Natural killer cell (primary cell): ENCODE measurements at regions not wholly inside any gene's neighbourhood (a gene's known extent, or its start where the extent isn't known, plus 50 kb on each side); places are given as distances from the start of the nearest gene placed in this dataset.

Source experiments
- ATAC-seq, 3 donors: fragments of 150-1000 bp in 2 of 3; fragments of 200-7000 bp in 1 of 3; cut with Tn5 transposase; 1 replicate in 1 of 3; 2 replicates in 2 of 3; pipeline ENCODE4 v1.10.0; 2021; ENCODE audit warnings: mild to moderate bottlenecking in 2 of 3, moderate library complexity in 2 of 3
- DNase-seq, 2 donors: peaks; one replicate each; pipeline versions ENCODE4 v3.0.0 to v3.0.0-alpha.2; 2013 to 2021; ENCODE audit warnings: mixed read lengths in 1 of 2
- H3K27ac ChIP-seq: one replicate; pipeline ENCODE4 v1.5.1; 2013; ENCODE audit warnings: mild to moderate bottlenecking, low read length
- H3K27me3 ChIP-seq: one replicate; pipeline ENCODE4 v1.6.1; 2013; ENCODE audit warnings: low read length; ENCODE audit not compliant: control insufficient read depth, insufficient read depth
- H3K36me3 ChIP-seq: one replicate; pipeline ENCODE4 v1.6.1; 2013; ENCODE audit warnings: low read length; ENCODE audit not compliant: control insufficient read depth, insufficient read depth
- H3K4me1 ChIP-seq: one replicate; pipeline ENCODE4 v1.6.1; 2013; ENCODE audit warnings: low read length; ENCODE audit not compliant: control insufficient read depth, insufficient read depth
- H3K4me3 ChIP-seq: one replicate; pipeline ENCODE4 v1.5.1; 2013; ENCODE audit warnings: low read length
- H3K9me3 ChIP-seq: one replicate; pipeline ENCODE4 v1.6.1; 2013; ENCODE audit warnings: low read length; ENCODE audit not compliant: control insufficient read depth, insufficient read depth
- H3K27ac Mint-ChIP-seq, 2 donors: one replicate each; pipeline ENCODE4 v1.8.0; 2022; ENCODE audit warnings: mild to moderate bottlenecking in 2 of 2, mixed read lengths in 2 of 2, moderate library complexity in 1 of 2
- H3K27me3 Mint-ChIP-seq, 2 donors: one replicate each; pipeline ENCODE4 v1.8.0; 2022; ENCODE audit warnings: low read depth in 2 of 2, mixed read lengths in 2 of 2
- H3K36me3 Mint-ChIP-seq: one replicate; pipeline ENCODE4 v1.8.0; 2022; ENCODE audit warnings: mixed read lengths
- H3K4me1 Mint-ChIP-seq, 2 donors: one replicate each; pipeline ENCODE4 v1.8.0; 2022; ENCODE audit warnings: mixed read lengths in 2 of 2
- H3K4me3 Mint-ChIP-seq: one replicate; pipeline ENCODE4 v1.8.0; 2022; ENCODE audit warnings: mild to moderate bottlenecking, moderate library complexity, mixed read lengths
- H3K9me3 Mint-ChIP-seq, 2 donors: one replicate each; pipeline ENCODE4 v1.8.0; 2022; ENCODE audit warnings: mixed read lengths in 2 of 2
- WGBS: methylation state at CpG from one replicate; pipeline ENCODE4 v1.1.7; 2013; ENCODE audit warnings: missing lambda C conversion rate; ENCODE audit not compliant: insufficient coverage; 5-methylcytosine and 5-hydroxymethylcytosine counted together
- intact Hi-C: fragments of 100-400 bp; cut with micrococcal nuclease; formaldehyde crosslinking; loops from one replicate; pipeline ENCODE4 v1.14.2; 2022
- TF ChIP-seq, protein P1 (sequence below): fragments of 200-600 bp; IDR thresholded peaks from one replicate; pipeline ENCODE4 v1.8.0; 2022; ENCODE audit warnings: antibody characterized with exemption

DNA sequence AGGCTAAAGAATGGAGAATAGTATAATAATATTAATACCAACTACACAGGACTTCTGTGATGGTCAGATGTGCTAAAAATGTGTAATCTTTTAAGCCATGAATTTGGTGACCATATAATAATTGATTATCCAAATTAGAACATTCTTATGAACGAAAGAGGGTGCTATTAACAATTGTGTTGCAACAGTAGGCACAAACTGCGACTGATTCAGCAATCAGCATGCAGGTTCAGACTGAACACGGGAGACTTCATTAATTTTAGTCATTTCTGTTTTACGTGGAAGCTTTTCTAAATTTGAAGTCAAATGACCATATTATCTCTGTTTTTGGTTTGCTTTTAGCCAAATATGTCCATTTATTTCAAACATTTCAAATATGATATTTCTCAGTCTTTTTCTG is 54.6 kb upstream of the CHST9 start:
- DNase-seq (no peak), ATAC-seq (no peak)
- WGBS: 81% methylated on average over 4 of the region's 4 CpGs
- H3K27ac ChIP-seq: no peak overlapping the region
- H3K9me3 ChIP-seq: no peaks in the 10 kb centered on the region
- Mint-ChIP-seq H3K36me3 (no peaks in the 10 kb centered on the region), H3K9me3 (peaks cover 6 to 8% of the 10 kb centered on the region in 2 donors), H3K4me1 (no peaks in the 10 kb centered on the region), H3K27me3 (no peaks in the 10 kb centered on the region), H3K27ac (no peak overlapping the region), H3K4me3 (no peak overlapping the region)
- intact Hi-C loops: no loop called here
- TF ChIP-seq, protein P1, sequence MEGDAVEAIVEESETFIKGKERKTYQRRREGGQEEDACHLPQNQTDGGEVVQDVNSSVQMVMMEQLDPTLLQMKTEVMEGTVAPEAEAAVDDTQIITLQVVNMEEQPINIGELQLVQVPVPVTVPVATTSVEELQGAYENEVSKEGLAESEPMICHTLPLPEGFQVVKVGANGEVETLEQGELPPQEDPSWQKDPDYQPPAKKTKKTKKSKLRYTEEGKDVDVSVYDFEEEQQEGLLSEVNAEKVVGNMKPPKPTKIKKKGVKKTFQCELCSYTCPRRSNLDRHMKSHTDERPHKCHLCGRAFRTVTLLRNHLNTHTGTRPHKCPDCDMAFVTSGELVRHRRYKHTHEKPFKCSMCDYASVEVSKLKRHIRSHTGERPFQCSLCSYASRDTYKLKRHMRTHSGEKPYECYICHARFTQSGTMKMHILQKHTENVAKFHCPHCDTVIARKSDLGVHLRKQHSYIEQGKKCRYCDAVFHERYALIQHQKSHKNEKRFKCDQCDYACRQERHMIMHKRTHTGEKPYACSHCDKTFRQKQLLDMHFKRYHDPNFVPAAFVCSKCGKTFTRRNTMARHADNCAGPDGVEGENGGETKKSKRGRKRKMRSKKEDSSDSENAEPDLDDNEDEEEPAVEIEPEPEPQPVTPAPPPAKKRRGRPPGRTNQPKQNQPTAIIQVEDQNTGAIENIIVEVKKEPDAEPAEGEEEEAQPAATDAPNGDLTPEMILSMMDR: no peak
- H3K27me3 ChIP-seq: no peaks in the 10 kb centered on the region
- no peaks in the 10 kb centered on the region for H3K36me3 ChIP-seq
- no peaks in the 10 kb centered on the region for H3K4me1 ChIP-seq
- H3K4me3 ChIP-seq: no peak overlapping the region

DNA sequence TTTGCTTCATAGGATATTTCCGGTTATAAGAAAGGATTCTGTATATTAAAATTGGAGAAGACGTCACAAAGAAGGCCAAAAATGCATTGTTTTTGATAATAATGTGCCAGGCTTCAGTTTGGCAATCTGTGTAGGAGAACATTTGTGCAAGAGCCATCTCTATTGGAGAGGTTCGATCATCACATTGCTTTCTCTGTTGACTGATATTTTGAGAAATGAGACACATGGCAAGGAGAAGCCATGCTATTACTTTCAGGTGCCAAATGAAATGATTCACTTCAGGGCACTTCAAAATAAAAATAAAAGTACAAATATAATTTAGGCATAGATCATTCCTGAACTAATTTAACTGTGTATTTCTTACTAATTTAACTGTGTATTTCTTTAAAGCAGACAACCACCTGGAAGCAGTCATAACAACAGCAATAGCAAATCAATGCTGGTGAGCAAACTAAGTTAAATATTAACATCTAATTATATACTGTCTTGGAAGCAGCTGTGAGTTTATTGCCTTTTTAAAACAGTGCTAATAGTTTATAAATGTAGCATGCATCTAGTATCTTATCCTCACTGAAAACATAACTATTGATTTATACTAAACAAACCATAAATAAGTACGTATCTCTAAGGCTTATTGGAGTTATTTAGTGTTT is 50.2 kb upstream of the CHST9 start:
- H3K27ac Mint-ChIP-seq: no peak overlapping the region
- Histone ChIP-seq H3K4me1 (no peaks in the 10 kb centered on the region), H3K4me3 (no peak overlapping the region), H3K27ac (no peak overlapping the region), H3K9me3 (no peaks in the 10 kb centered on the region), H3K27me3 (no peaks in the 10 kb centered on the region), H3K36me3 (no peaks in the 10 kb centered on the region)
- WGBS: 72% methylated on average over 3 of the region's 4 CpGs
- TF ChIP-seq, protein P1: no peak
- DNase-seq (no peak), ATAC-seq (no peak)
- no peaks in the 10 kb centered on the region for H3K27me3 Mint-ChIP-seq
- no peaks in the 10 kb centered on the region for H3K4me1 Mint-ChIP-seq
- H3K4me3 Mint-ChIP-seq: no peak overlapping the region
- no peaks in the 10 kb centered on the region for H3K36me3 Mint-ChIP-seq
- peaks cover 5 to 11% of the 10 kb centered on the region in 2 donors for H3K9me3 Mint-ChIP-seq
- intact Hi-C loops: no loop called here
